ENCODE measurements at regions not wholly inside any gene's neighbourhood (a gene's known extent, or its start where the extent isn't known, plus 50 kb on each side); places are given as distances from the start of the nearest gene placed in this dataset.

DNA sequence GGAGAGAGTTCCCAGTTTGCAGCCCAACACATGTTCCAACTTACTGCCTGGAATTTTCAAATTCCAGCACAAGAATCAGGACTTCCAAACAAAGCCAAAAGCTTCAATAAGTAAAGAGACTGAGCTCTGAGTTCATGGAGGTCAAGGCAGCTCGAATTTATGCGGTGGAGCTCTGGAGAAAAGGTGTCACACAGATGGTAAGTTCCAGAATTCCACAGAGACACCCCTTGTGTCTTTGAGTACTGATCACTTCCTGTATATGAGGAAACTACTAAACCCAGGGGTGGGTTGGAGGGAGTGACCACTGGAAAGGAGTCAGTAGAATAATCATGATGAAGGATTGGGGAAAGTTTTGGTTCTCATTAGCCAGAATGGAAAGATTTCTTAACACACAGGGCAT, 118.5 kb upstream of the GUCY1A1 start:
- TF ChIP-seq, protein P1, sequence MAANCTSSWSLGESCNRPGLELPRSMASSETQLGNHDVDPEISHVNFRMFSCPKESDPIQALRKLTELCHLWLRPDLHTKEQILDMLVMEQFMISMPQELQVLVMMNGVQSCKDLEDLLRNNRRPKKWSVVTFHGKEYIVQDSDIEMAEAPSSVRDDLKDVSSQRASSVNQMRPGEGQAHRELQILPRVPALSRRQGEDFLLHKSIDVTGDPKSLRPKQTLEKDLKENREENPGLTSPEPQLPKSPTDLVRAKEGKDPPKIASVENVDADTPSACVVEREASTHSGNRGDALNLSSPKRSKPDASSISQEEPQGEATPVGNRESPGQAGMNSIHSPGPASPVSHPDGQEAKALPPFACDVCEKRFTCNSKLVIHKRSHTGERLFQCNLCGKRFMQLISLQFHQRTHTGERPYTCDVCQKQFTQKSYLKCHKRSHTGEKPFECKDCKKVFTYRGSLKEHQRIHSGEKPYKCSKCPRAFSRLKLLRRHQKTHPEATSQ (tag by site-specific recombination; IDR thresholded peaks at IDR 0.05) = no peak
- no peak for TF ChIP-seq TCF7L2 (IDR thresholded peaks at IDR 0.05; ENCODE audit: borderline replicate concordance, low read depth, low read length)

Measured in HEK293 (cell line).